ENCODE measurements at regions not wholly inside any gene's neighbourhood (a gene's known extent, or its start where the extent isn't known, plus 50 kb on each side); places are given as distances from the start of the nearest gene placed in this dataset.
"Not testable (repeated sequence)": the region's sequence is repeated elsewhere in the genome, so short reads cannot be mapped to it uniquely, and the experiment has no call there.

DNA sequence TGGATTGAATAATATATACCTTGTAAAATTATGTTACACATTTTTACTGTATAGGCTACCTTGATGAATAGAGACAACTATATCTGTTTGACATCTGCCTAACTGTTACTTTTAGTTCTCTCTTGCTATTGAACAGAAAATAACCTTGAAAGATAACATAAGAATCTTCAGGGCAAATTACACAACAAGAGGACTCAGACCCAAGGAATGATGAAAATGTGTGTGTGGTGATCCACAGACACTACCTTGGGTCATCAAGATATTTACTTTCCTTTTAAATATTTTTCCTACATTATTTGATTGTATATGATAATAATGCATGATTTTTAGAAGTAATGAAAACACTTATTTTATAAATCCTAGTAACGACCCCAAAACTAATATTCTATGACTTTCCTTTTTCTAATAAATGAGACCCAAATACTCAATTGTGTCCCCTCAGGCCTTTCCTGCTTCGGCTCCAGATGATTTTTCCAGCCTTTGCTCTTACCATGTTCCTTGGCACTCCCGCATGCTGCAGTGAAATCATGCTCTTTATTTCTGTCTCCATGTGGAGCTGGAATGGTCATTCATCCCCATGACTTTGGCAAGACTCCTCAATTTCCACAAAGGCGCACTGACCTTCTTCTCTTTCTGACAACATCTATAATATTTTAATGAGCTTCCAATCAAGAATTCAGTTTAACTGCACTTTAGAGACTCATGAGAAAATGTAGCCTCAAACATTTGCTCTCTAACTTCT, 187.6 kb downstream of the EPM2A start:
- H3K27ac Mint-ChIP-seq: no peak overlapping the region
- ChIA-PET POLR2A (no interaction called here), CTCF (no interaction called here)
- no peaks in the 10 kb centered on the region for H3K4me1 Mint-ChIP-seq (ENCODE audit: low read depth)
- DNase-seq: no peak
- H3K36me3 Mint-ChIP-seq: no peaks in the 10 kb centered on the region
- no peaks in the 10 kb centered on the region for H3K27me3 Mint-ChIP-seq
- intact Hi-C loops (cut with micrococcal nuclease): no loop called here
- no peaks in the 10 kb centered on the region for H3K9me3 Mint-ChIP-seq
- H3K4me3 Mint-ChIP-seq: no peak overlapping the region

- no peaks in the 10 kb centered on the region for H3K36me3 Mint-ChIP-seq
- peaks cover 3% of the 10 kb centered on the region for H3K9me3 Mint-ChIP-seq
- DNase-seq: no peak
- intact Hi-C loops (cut with micrococcal nuclease): no loop called here
- ChIA-PET CTCF (no interaction called here), POLR2A (no interaction called here)
- H3K27ac Mint-ChIP-seq: no peak overlapping the region
- H3K4me1 Mint-ChIP-seq (ENCODE audit: low read depth): no peaks in the 10 kb centered on the region
- peaks cover 4% of the 10 kb centered on the region for H3K27me3 Mint-ChIP-seq
- H3K4me3 Mint-ChIP-seq: no peak overlapping the region
These were observed 186.2 kb downstream of the EPM2A start for GRCh38 chr6:145548933-145549648.

- DNase-seq: no peak
- POLR2A ChIA-PET: no interaction called here
- peaks cover 4% of the 10 kb centered on the region for H3K27me3 Mint-ChIP-seq
- intact Hi-C loops (cut with micrococcal nuclease): no loop called here
- H3K9me3 Mint-ChIP-seq: peaks cover 3% of the 10 kb centered on the region
- no peak overlapping the region for H3K27ac Mint-ChIP-seq
- H3K4me3 Mint-ChIP-seq: no peak overlapping the region
- H3K36me3 Mint-ChIP-seq: no peaks in the 10 kb centered on the region
- H3K4me1 Mint-ChIP-seq (ENCODE audit: low read depth): no peaks in the 10 kb centered on the region
- CTCF ChIA-PET: no interaction called here
These were observed 184.2 kb downstream of the EPM2A start for GRCh38 chr6:145551164-145551563.

GRCh38 chr6:145555084-145555483, 180.2 kb downstream of the EPM2A start:
- DNase-seq: no peak
- Mint-ChIP-seq H3K4me3 (no peak overlapping the region), H3K4me1 (ENCODE audit: low read depth) (no peaks in the 10 kb centered on the region), H3K9me3 (peaks cover 3% of the 10 kb centered on the region), H3K27me3 (peaks cover 7% of the 10 kb centered on the region), H3K36me3 (no peaks in the 10 kb centered on the region), H3K27ac (no peak overlapping the region)
- CTCF ChIA-PET: no interaction called here
- intact Hi-C loops (cut with micrococcal nuclease): no loop called here
- POLR2A ChIA-PET: no interaction called here

DNA sequence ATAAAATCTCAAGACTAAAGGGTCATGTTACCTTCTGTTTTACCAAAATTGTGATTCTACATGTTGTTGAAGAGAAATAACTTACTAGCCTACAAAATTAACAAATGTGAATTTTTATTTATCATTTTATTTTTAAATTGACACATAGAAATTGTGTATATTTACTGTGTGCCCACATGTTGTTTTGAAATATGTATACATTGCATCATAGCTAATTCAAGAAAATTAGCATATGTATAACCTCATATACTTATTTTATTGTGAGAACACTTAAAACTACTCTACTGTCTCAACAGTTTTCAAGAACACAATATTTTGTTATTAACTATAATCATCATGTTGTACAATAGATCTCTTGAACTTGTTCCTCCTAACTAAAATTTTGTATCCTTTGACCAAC, 177.8 kb downstream of the EPM2A start:
- Mint-ChIP-seq H3K27ac (no peak overlapping the region), H3K4me1 (ENCODE audit: low read depth) (no peaks in the 10 kb centered on the region), H3K36me3 (no peaks in the 10 kb centered on the region), H3K27me3 (peaks cover 7% of the 10 kb centered on the region), H3K4me3 (no peak overlapping the region), H3K9me3 (peaks cover 3% of the 10 kb centered on the region)
- no peak for DNase-seq
- ChIA-PET CTCF (no interaction called here), POLR2A (no interaction called here)
- intact Hi-C loops (cut with micrococcal nuclease): no loop called here

DNA sequence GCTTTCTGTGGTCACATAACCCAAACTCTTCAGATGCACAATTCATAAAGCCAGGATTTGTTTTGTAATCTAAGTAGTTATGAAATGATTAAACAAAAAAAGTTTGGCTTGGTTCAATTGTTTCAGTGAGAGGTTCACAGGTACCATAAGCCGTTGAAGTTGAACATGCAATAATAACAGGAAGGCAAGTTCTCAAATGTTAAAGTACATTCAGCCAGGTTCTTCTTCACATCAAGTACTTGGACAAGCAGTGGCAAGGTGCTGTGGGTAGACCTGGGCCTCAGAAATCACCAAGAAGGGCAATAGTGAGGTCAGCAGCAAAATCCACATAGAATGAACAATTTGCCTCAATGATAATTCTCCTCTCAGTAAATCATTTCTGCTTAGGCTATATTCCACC, 175.5 kb downstream of the EPM2A start:
- intact Hi-C loops (cut with micrococcal nuclease): no loop called here
- no peak for DNase-seq
- ChIA-PET POLR2A (no interaction called here), CTCF (no interaction called here)
- H3K9me3 Mint-ChIP-seq: no peaks in the 10 kb centered on the region
- peaks cover 4% of the 10 kb centered on the region for H3K27me3 Mint-ChIP-seq
- no peak overlapping the region for H3K27ac Mint-ChIP-seq
- no peak overlapping the region for H3K4me3 Mint-ChIP-seq
- H3K36me3 Mint-ChIP-seq: no peaks in the 10 kb centered on the region
- no peaks in the 10 kb centered on the region for H3K4me1 Mint-ChIP-seq (ENCODE audit: low read depth)

DNA sequence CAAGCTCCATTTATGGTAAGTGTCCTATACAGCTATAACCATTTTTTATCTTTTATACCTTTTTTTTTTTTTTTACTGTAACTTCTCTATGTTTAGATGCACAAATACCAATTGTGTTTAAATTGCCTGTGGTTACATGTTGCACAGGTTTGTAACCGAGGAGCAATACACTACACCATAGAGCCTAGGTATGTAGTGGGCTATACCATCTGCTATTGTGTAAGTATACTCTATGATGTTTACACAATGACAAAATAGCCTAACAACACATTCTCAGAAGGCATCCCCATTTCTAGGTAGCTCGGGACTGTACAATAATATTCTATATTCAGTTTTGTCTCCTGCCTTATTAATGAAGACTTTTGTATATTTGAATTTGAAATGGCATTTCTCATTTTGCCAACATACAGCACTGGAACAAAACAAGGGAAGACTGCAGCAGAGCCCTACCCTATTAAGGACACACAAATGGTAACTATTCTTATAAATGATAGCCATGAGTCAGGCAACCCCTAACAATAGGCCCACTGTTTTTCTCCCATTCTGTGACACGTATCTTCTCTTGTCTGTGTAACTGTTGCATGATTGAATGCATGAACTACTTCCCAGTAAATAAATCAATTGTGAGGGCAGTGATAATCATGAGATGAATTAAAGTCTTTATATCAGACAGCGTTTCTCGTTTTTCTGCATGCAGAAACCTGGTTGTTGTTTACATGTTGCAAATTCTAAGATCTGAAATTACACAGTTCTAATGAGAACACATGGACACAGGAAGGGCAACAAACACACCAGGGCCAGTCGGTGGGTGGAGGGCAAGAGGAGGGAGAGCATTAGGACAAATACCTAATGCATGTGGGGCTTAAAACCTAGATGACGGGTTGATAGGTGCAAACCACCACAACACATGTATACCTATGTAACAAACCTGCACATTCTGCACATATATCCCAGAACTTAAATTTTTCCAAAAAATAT, 173.9 kb downstream of the EPM2A start:
- intact Hi-C loops (cut with micrococcal nuclease): no loop called here
- no peak for DNase-seq
- ChIA-PET CTCF (no interaction called here), POLR2A (no interaction called here)
- peaks cover 4% of the 10 kb centered on the region for H3K27me3 Mint-ChIP-seq
- no peaks in the 10 kb centered on the region for H3K36me3 Mint-ChIP-seq
- H3K4me1 Mint-ChIP-seq (ENCODE audit: low read depth): no peaks in the 10 kb centered on the region
- no peaks in the 10 kb centered on the region for H3K9me3 Mint-ChIP-seq
- no peak overlapping the region for H3K4me3 Mint-ChIP-seq
- H3K27ac Mint-ChIP-seq: no peak overlapping the region

- no peak overlapping the region for H3K4me3 Mint-ChIP-seq
- ChIA-PET CTCF (no interaction called here), POLR2A (no interaction called here)
- H3K27ac Mint-ChIP-seq: no peak overlapping the region
- intact Hi-C loops (cut with micrococcal nuclease): no loop called here
- no peak for DNase-seq
- peaks cover 4% of the 10 kb centered on the region for H3K27me3 Mint-ChIP-seq
- no peaks in the 10 kb centered on the region for H3K9me3 Mint-ChIP-seq
- no peaks in the 10 kb centered on the region for H3K4me1 Mint-ChIP-seq (ENCODE audit: low read depth)
- H3K36me3 Mint-ChIP-seq: no peaks in the 10 kb centered on the region
These were observed 172.3 kb downstream of the EPM2A start for GRCh38 chr6:145562771-145563615.

DNA sequence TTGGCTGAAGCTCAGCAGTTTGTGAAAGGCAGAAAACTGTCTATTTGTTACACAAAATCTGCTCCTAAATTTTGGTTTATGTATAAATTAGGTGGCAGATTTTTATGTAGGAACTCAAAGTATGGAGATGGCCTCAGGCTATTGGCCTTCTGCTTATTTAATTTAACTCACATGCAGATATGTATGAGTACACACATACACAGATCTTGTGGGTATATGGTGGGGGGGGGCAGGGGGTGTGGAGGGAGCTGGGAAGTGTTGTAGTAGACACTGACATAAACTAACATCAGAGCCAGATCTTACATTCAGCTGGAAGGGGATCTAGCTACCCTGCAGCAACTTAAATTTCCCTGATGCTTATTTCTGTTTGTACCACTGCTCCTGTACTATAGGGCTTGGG, 170.8 kb downstream of the EPM2A start:
- H3K36me3 Mint-ChIP-seq: no peaks in the 10 kb centered on the region
- no peak for DNase-seq
- ChIA-PET CTCF (no interaction called here), POLR2A (no interaction called here)
- no peaks in the 10 kb centered on the region for H3K4me1 Mint-ChIP-seq (ENCODE audit: low read depth)
- no peaks in the 10 kb centered on the region for H3K27me3 Mint-ChIP-seq
- H3K27ac Mint-ChIP-seq: no peak overlapping the region
- intact Hi-C loops (cut with micrococcal nuclease): no loop called here
- no peak overlapping the region for H3K4me3 Mint-ChIP-seq
- no peaks in the 10 kb centered on the region for H3K9me3 Mint-ChIP-seq

DNA sequence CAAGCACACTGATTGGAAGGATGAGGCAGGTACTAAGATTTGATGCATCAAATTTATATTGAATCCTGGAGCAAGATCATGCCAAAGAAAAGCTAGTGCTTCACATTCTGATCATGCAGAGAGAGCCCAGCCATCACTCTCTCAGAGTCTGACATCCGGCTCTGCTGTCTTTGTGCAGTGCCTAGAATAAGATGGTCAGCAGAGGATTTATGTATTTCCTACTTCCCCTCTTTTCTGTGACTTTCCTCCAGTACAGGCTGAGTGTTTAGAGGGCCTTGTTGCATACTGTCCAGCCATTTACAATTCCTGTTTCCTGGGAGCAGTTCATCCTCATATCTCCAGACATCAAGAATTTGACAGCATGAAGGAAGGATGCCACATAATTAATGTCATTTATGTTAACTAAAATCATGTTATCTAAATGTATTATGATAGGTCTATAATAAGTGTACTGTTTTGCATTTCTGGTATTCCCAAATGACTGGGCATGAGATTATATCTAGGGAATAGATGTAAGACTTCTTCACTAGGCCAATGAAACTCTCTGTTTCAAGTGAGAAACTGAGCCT, 167.6 kb downstream of the EPM2A start:
- CTCF ChIA-PET: no interaction called here
- Mint-ChIP-seq H3K9me3 (no peaks in the 10 kb centered on the region), H3K27ac (no peak overlapping the region), H3K27me3 (no peaks in the 10 kb centered on the region), H3K4me1 (ENCODE audit: low read depth) (no peaks in the 10 kb centered on the region), H3K36me3 (no peaks in the 10 kb centered on the region), H3K4me3 (no peak overlapping the region)
- DNase-seq: no peak
- intact Hi-C loops (cut with micrococcal nuclease): no loop called here
- POLR2A ChIA-PET: no interaction called here

DNA sequence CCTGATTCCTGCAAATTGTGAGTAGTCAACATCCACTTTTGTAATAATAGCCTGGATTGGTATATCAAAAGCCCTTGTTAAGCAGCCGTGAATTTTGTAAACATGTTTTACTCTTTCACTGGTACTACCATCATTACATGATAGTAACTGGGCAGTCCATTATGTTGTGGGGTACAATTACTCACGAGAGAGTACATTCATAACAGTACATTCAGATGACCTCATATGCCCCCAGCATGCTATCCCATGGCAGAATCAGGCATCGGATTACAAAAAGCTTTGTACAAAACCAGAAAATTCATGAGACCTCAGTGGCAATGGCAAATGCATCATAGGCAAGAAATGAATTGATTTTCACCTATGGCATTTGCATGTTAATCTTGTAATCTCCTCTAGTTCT, 166.2 kb downstream of the EPM2A start:
- Mint-ChIP-seq H3K4me3 (no peak overlapping the region), H3K9me3 (peaks cover 2% of the 10 kb centered on the region), H3K4me1 (ENCODE audit: low read depth) (no peaks in the 10 kb centered on the region), H3K27ac (no peak overlapping the region), H3K36me3 (no peaks in the 10 kb centered on the region), H3K27me3 (no peaks in the 10 kb centered on the region)
- CTCF ChIA-PET: no interaction called here
- POLR2A ChIA-PET: no interaction called here
- no peak for DNase-seq
- intact Hi-C loops (cut with micrococcal nuclease): no loop called here

DNA sequence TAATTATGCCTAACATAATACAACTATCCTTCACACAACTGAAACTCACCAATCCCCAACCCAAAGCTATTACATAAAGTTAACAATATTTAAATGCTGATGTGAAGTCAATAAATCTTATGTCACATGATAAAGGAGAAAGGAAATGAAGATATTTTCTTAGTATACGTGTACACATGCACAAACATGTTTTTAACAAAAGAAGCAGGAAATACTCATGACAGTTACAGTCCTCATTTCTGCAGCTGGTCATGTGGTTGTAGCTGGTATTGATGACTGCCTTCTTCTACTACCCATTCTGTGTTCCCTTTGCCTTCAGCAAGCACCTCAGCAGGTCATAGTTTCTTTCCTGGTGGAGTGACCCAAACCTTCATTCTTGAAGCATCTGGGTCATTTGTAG, 165.0 kb downstream of the EPM2A start:
- POLR2A ChIA-PET; DNase-seq; H3K4me3 Mint-ChIP-seq; H3K27ac Mint-ChIP-seq; H3K4me1 Mint-ChIP-seq (ENCODE audit: low read depth); intact Hi-C loops (cut with micrococcal nuclease); H3K27me3 Mint-ChIP-seq; H3K36me3 Mint-ChIP-seq; CTCF ChIA-PET: not testable (repeated sequence)
- H3K9me3 Mint-ChIP-seq: peaks cover 14% of the 10 kb centered on the region

Data from activated CD4-positive, alpha-beta memory T cell treated with anti-CD3 and anti-CD28 coated beads for 36 hours (primary cell).